Gastroesophageal sphincter (tissue), 3 donors: ENCODE measurements at regions not wholly inside any gene's neighbourhood (a gene's known extent, or its start where the extent isn't known, plus 50 kb on each side); places are given as distances from the start of the nearest gene placed in this dataset.

ENCODE experiments used
- CTCF ChIP-seq, 4 experiments: fragments of 200-600 bp in 2 of 4; fragments of 450-650 bp in 2 of 4; sonication (generic) in 1 of 4; IDR thresholded peaks; one replicate each; pipeline ENCODE4 v1.5.1; 2017 to 2019; ENCODE audit warnings: antibody characterized with exemption in 4 of 4, mild to moderate bottlenecking in 2 of 4, moderate library complexity in 2 of 4
- POLR2A ChIP-seq, 2 donors: fragments of 450-650 bp; IDR thresholded peaks; one replicate each; pipeline ENCODE4 v1.6.1; 2017; ENCODE audit warnings: antibody characterized with exemption in 2 of 2, mild to moderate bottlenecking in 2 of 2, moderate library complexity in 1 of 2
- POLR2AphosphoS5 ChIP-seq: sonication (generic); formaldehyde crosslinking; IDR thresholded peaks from one replicate; pipeline ENCODE4 v1.6.1; 2017; ENCODE audit warnings: antibody characterized with exemption

DNA sequence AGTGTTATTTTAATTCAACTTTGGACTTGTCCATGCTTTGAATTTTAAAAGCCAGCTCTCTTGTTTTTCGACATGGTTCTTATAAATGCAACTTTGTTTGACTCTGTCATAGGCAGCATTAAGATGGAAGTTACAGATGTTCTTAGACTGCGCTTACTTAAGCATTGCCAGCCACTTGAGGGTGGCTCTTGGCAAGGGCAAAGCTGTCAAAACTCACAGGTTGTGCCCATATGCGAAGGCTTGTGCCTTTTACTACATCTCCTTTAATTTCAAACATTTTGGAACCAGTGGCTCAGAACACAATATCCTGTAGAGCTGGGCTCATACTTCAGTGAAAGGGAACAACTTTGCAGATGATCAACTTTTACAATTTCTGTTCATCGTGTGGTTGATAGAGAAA is 135.5 kb downstream of the TRAM1L1 start:
- TF ChIP-seq CTCF (IDR thresholded peaks at IDR 0.05) (no peak), POLR2AphosphoS5 (no peak), POLR2A (IDR thresholded peaks at IDR 0.05) (no peak)
